Trophoblast cell (in vitro differentiated cells and primary cell): ENCODE measurements at regions not wholly inside any gene's neighbourhood (a gene's known extent, or its start where the extent isn't known, plus 50 kb on each side); places are given as distances from the start of the nearest gene placed in this dataset.

ENCODE experiments used
- DNase-seq, 2 donors: peaks; one replicate each; pipeline ENCODE4 v3.0.0-alpha.2; 2016
- H2AFZ ChIP-seq: 2 replicates; pipeline ENCODE4 v1.6.1; 2013; ENCODE audit warnings: low read length, moderate library complexity, mild to moderate bottlenecking; ENCODE audit not compliant: insufficient read depth, poor library complexity
- H2AK5ac ChIP-seq: 2 replicates; pipeline ENCODE4 v1.6.1; 2013; ENCODE audit warnings: mild to moderate bottlenecking, low read length
- H2BK120ac ChIP-seq: 2 replicates; pipeline ENCODE4 v1.6.1; 2013; ENCODE audit warnings: low read length, mild to moderate bottlenecking, moderate library complexity; ENCODE audit not compliant: insufficient read depth, poor library complexity
- H2BK12ac ChIP-seq: 2 replicates; pipeline ENCODE4 v1.6.1; 2013; ENCODE audit warnings: mild to moderate bottlenecking, low read length, moderate library complexity
- H2BK5ac ChIP-seq: 2 replicates; pipeline ENCODE4 v1.6.1; 2013; ENCODE audit warnings: low read length, low read depth, moderate library complexity, mild to moderate bottlenecking; ENCODE audit not compliant: poor library complexity
- H3K14ac ChIP-seq: 2 replicates; pipeline ENCODE4 v1.6.1; 2013; ENCODE audit warnings: mild to moderate bottlenecking, low read length
- H3K18ac ChIP-seq: 2 replicates; pipeline ENCODE4 v1.6.1; 2013; ENCODE audit warnings: mild to moderate bottlenecking, low read length
- H3K23ac ChIP-seq: 2 replicates; pipeline ENCODE4 v1.6.1; 2013; ENCODE audit warnings: low read length
- H3K27ac ChIP-seq: 2 replicates; pipeline ENCODE4 v1.5.1; 2013; ENCODE audit warnings: low read depth, mild to moderate bottlenecking, inconsistent platforms, low read length, moderate library complexity
- H3K27me3 ChIP-seq: 2 replicates; pipeline ENCODE4 v1.6.1; 2013; ENCODE audit warnings: inconsistent platforms, mild to moderate bottlenecking, low read length, moderate library complexity; ENCODE audit not compliant: insufficient read depth
- H3K36me3 ChIP-seq, 2 experiments: 1 replicate in 1 of 2; 2 replicates in 1 of 2; pipeline ENCODE4 v1.6.1; 2013; ENCODE audit warnings: low read length in 2 of 2, mild to moderate bottlenecking in 2 of 2, moderate library complexity in 1 of 2; ENCODE audit not compliant: insufficient read depth in 2 of 2, control insufficient read depth in 1 of 2
- H3K4ac ChIP-seq: 2 replicates; pipeline ENCODE4 v1.6.1; 2013; ENCODE audit warnings: low read depth, mild to moderate bottlenecking, low read length, moderate library complexity
- H3K4me1 ChIP-seq, 2 experiments: 1 replicate in 1 of 2; 2 replicates in 1 of 2; pipeline ENCODE4 v1.6.1; 2013; ENCODE audit warnings: low read length in 2 of 2, mild to moderate bottlenecking in 2 of 2, moderate library complexity in 1 of 2; ENCODE audit not compliant: insufficient read depth in 2 of 2, control insufficient read depth in 1 of 2
- H3K4me2 ChIP-seq: 2 replicates; pipeline ENCODE4 v1.6.1; 2013; ENCODE audit warnings: inconsistent platforms, mild to moderate bottlenecking, low read length, moderate library complexity
- H3K4me3 ChIP-seq: 2 replicates; pipeline ENCODE4 v1.5.1; 2013; ENCODE audit warnings: mild to moderate bottlenecking, low read depth, low read length, inconsistent platforms
- H3K79me1 ChIP-seq: one replicate; pipeline ENCODE4 v1.6.1; 2013; ENCODE audit warnings: low read length
- H3K79me2 ChIP-seq: 2 replicates; pipeline ENCODE4 v1.6.1; 2013; ENCODE audit warnings: low read length, mild to moderate bottlenecking; ENCODE audit not compliant: control insufficient read depth, insufficient read depth, poor library complexity
- H3K9ac ChIP-seq: 2 replicates; pipeline ENCODE4 v1.6.1; 2013; ENCODE audit warnings: mild to moderate bottlenecking, low read length
- H3K9me3 ChIP-seq: 2 replicates; pipeline ENCODE4 v1.6.1; 2013; ENCODE audit warnings: low read depth, mild to moderate bottlenecking, control low read depth, inconsistent platforms, low read length; ENCODE audit not compliant: insufficient read depth
- H4K12ac ChIP-seq: 2 replicates; pipeline ENCODE4 v1.6.1; 2013; ENCODE audit warnings: low read depth, mild to moderate bottlenecking, low read length, moderate library complexity
- H4K8ac ChIP-seq: 2 replicates; pipeline ENCODE4 v1.6.1; 2013; ENCODE audit warnings: low read depth, mild to moderate bottlenecking, low read length, moderate library complexity
- H4K91ac ChIP-seq: one replicate; pipeline ENCODE4 v1.6.1; 2013; ENCODE audit warnings: low read depth, mild to moderate bottlenecking, low read length, moderate library complexity
- WGBS: extraction: QIAGEN DNeasy Blood & Tissue Kit; methylation state at CpG from one replicate; pipeline ENCODE4 v1.1.7; 2013; ENCODE audit warnings: missing lambda C conversion rate; ENCODE audit not compliant: insufficient read length, insufficient coverage; ENCODE audit errors: extremely low coverage; 5-methylcytosine and 5-hydroxymethylcytosine counted together

DNA sequence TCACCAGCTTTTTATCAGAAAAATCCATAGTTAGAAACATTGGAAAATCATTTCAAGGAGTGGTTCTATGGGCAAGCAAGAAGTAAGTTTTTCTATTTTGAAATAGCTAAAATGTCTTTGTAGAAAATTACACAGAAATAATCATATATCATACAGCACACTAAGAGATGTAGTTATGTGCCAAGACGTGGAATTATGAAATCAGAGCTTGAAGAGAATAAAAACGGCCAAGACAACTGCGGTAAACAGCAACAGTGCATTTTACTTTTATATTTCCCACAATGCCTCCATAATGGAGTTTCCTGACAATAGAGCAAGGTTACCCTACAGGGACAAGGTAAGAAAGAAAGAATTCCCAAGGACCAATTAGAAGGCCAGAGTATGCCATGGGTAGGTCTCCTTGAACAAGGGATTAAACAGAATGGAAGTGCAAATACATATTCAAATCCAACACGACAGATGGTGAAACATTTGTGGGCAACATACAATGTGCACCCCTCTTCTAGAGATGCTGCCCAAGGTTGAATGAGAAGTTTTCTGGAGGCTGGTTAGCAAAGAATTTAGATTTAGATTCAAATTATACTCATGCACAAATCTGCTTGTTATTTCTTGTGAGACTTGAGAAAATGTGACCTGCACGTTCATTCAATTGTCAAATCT is 76.1 kb upstream of the BTG1 start:
- Histone ChIP-seq H3K27ac (no peak overlapping the region), H2BK12ac (no peak overlapping the region), H4K8ac (no peak overlapping the region)

GRCh38 chr12:92218394-92219077 is 72.9 kb upstream of the BTG1 start:
- H2AFZ ChIP-seq = no peak overlapping the region
- no peak overlapping the region for H3K23ac ChIP-seq
- no peak overlapping the region for H2AK5ac ChIP-seq
- no peak overlapping the region for H2BK12ac ChIP-seq
- H4K12ac ChIP-seq = no peak overlapping the region
- no peaks in the 10 kb centered on the region for H3K4me1 ChIP-seq
- no peak overlapping the region for H4K8ac ChIP-seq
- H4K91ac ChIP-seq = no peak overlapping the region
- H3K4me2 ChIP-seq = no peak overlapping the region
- H3K4ac ChIP-seq = no peak overlapping the region
- H3K79me2 ChIP-seq = no peaks in the 10 kb centered on the region
- no peaks in the 10 kb centered on the region for H3K79me1 ChIP-seq
- H2BK5ac ChIP-seq = no peak overlapping the region
- DNase-seq = no peak
- no peak overlapping the region for H3K14ac ChIP-seq
- no peak overlapping the region for H3K9ac ChIP-seq
- H3K4me3 ChIP-seq = no peak overlapping the region
- no peak overlapping the region for H3K18ac ChIP-seq
- H2BK120ac ChIP-seq = no peak overlapping the region
- no peaks in the 10 kb centered on the region for H3K27me3 ChIP-seq
- H3K9me3 ChIP-seq = no peaks in the 10 kb centered on the region
- no peaks in the 10 kb centered on the region for H3K36me3 ChIP-seq
- no peak overlapping the region for H3K27ac ChIP-seq
- WGBS = no CpG with 5 or more reads among the region's 3 CpGs

More for the DNA sequence above, 76.1 kb upstream of the BTG1 start:
- H2BK5ac ChIP-seq = no peak overlapping the region
- H3K9me3 ChIP-seq = no peaks in the 10 kb centered on the region
- no peak overlapping the region for H3K4me2 ChIP-seq
- H3K9ac ChIP-seq = no peak overlapping the region
- no peak overlapping the region for H4K12ac ChIP-seq
- no peak overlapping the region for H3K4me3 ChIP-seq
- H3K36me3 ChIP-seq = no peaks in the 10 kb centered on the region
- H2AK5ac ChIP-seq = no peak overlapping the region
- no peaks in the 10 kb centered on the region for H3K27me3 ChIP-seq
- H3K23ac ChIP-seq = no peak overlapping the region
- no peaks in the 10 kb centered on the region for H3K79me1 ChIP-seq
- H3K4me1 ChIP-seq = peaks cover 0 to 4% of the 10 kb centered on the region in 2 experiments
- H2AFZ ChIP-seq = no peak overlapping the region
- no peak overlapping the region for H3K18ac ChIP-seq
- H2BK120ac ChIP-seq = no peak overlapping the region
- no peak overlapping the region for H4K91ac ChIP-seq
- no peak overlapping the region for H3K14ac ChIP-seq
- no peak for DNase-seq
- WGBS = no CpG with 5 or more reads among the region's 5 CpGs
- no peak overlapping the region for H3K4ac ChIP-seq
- no peaks in the 10 kb centered on the region for H3K79me2 ChIP-seq

GRCh38 chr12:92216092-92216491 is 70.4 kb upstream of the BTG1 start:
- no peak overlapping the region for H3K9ac ChIP-seq
- DNase-seq = no peak
- no peak overlapping the region for H3K27ac ChIP-seq
- no peak overlapping the region for H3K23ac ChIP-seq
- no peak overlapping the region for H2AFZ ChIP-seq
- H2BK12ac ChIP-seq = no peak overlapping the region
- H4K8ac ChIP-seq = no peak overlapping the region
- H2AK5ac ChIP-seq = no peak overlapping the region
- no peak overlapping the region for H4K91ac ChIP-seq
- no peaks in the 10 kb centered on the region for H3K79me2 ChIP-seq
- H3K14ac ChIP-seq = no peak overlapping the region
- no peaks in the 10 kb centered on the region for H3K79me1 ChIP-seq
- H3K27me3 ChIP-seq = no peaks in the 10 kb centered on the region
- no CpG with 5 or more reads among the region's 1 CpG for WGBS
- no peaks in the 10 kb centered on the region for H3K36me3 ChIP-seq
- H3K4me1 ChIP-seq = no peaks in the 10 kb centered on the region
- no peak overlapping the region for H3K18ac ChIP-seq
- H3K4me2 ChIP-seq = no peak overlapping the region
- H3K9me3 ChIP-seq = no peaks in the 10 kb centered on the region
- H2BK5ac ChIP-seq = no peak overlapping the region
- H2BK120ac ChIP-seq = no peak overlapping the region
- H3K4me3 ChIP-seq = no peak overlapping the region
- H3K4ac ChIP-seq = no peak overlapping the region
- no peak overlapping the region for H4K12ac ChIP-seq

DNA sequence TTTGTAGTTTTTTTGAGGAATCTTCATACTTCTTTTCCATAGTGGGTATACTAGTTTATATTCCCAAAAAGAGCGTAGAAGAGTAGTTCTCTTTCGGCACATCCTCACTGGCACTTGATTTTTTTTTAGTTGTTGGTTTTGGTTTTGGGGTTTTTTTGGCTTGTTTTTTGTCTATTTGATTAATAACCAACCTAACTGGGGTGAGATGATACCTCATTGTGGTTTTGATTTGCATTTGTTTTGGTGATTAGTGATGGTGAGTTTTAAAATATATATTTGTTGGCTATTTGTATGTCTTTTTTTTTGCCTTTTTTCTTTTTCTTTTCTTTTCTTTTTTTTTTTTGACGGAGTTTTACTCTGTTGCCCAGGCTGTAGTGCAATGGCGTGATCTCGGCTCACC is 69.7 kb upstream of the BTG1 start:
- no peaks in the 10 kb centered on the region for H3K36me3 ChIP-seq

More for the DNA sequence above, 69.7 kb upstream of the BTG1 start:
- Histone ChIP-seq H2AK5ac (no peak overlapping the region), H3K4me3 (no peak overlapping the region), H3K4me1 (no peaks in the 10 kb centered on the region), H3K14ac (no peak overlapping the region), H4K91ac (no peak overlapping the region), H3K9ac (no peak overlapping the region), H4K8ac (no peak overlapping the region), H3K4ac (no peak overlapping the region), H2AFZ (no peak overlapping the region), H2BK12ac (no peak overlapping the region), H2BK5ac (no peak overlapping the region), H3K9me3 (no peaks in the 10 kb centered on the region), H3K4me2 (no peak overlapping the region), H3K27me3 (no peaks in the 10 kb centered on the region), H3K23ac (no peak overlapping the region), H2BK120ac (no peak overlapping the region), H4K12ac (no peak overlapping the region), H3K79me2 (no peaks in the 10 kb centered on the region), H3K27ac (no peak overlapping the region), H3K18ac (no peak overlapping the region), H3K79me1 (no peaks in the 10 kb centered on the region)
- no CpG with 5 or more reads among the region's 5 CpGs for WGBS
- DNase-seq = no peak
